ENCODE measurements at regions not wholly inside any gene's neighbourhood (a gene's known extent, or its start where the extent isn't known, plus 50 kb on each side); places are given as distances from the start of the nearest gene placed in this dataset.

DNA sequence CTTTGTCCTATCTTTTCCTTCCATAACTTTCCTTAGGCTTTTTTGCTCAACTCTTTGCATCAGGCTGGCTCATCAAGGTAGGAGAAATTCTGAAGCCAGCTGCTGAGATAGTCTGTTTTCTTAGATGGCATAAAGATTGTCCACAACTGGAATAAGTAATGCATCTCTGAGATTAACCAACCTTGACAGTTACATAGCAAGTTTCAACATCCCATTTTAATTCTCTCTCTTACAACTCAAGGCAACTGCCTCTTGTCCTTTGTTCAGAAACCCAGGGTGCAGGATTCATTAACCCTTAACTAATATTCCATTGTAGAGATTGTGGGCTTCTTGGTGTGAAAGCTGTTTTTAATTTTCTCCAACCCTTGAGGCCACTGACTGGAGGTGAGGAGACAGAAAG is 239.2 kb downstream of the LACC1 start:
- in situ Hi-C loops (cut with HindIII; ENCODE audit: low sequenced_read_pairs) = no loop called here
- DNase-seq (ENCODE audit: low read depth, low spot score) = no peak
- no peak overlapping the region for H3K4me3 ChIP-seq (ENCODE audit: low read depth, low read length)
- TF ChIP-seq, protein P1, sequence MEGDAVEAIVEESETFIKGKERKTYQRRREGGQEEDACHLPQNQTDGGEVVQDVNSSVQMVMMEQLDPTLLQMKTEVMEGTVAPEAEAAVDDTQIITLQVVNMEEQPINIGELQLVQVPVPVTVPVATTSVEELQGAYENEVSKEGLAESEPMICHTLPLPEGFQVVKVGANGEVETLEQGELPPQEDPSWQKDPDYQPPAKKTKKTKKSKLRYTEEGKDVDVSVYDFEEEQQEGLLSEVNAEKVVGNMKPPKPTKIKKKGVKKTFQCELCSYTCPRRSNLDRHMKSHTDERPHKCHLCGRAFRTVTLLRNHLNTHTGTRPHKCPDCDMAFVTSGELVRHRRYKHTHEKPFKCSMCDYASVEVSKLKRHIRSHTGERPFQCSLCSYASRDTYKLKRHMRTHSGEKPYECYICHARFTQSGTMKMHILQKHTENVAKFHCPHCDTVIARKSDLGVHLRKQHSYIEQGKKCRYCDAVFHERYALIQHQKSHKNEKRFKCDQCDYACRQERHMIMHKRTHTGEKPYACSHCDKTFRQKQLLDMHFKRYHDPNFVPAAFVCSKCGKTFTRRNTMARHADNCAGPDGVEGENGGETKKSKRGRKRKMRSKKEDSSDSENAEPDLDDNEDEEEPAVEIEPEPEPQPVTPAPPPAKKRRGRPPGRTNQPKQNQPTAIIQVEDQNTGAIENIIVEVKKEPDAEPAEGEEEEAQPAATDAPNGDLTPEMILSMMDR (IDR thresholded peaks at IDR 0.05; ENCODE audit: low read depth, low read length) = no peak

DNA sequence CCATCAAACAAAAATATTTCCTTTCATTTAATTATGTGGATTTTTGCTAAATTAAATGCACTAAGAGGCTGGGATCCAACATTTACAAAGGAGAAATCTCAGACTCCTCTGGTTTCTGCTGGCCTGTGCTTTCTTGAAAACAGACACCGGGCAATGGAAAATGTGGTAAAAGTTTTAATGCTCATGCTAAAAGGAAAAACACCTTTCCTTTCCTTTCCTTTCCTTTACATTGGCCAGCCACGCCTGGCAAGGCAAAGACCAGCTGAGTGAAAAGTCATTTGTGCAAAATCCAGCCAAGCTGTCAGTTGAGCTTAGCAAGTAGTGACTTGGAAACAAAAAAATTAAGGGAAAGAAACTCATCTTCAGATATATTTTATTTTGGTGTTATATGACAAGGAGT is 240.3 kb downstream of the LACC1 start:
- H3K4me3 ChIP-seq (ENCODE audit: low read depth, low read length) = no peak overlapping the region
- in situ Hi-C loops (cut with HindIII; ENCODE audit: low sequenced_read_pairs) = no loop called here
- TF ChIP-seq, protein P1 (IDR thresholded peaks at IDR 0.05; ENCODE audit: low read depth, low read length) = no peak
- DNase-seq (ENCODE audit: low read depth, low spot score) = no peak

DNA sequence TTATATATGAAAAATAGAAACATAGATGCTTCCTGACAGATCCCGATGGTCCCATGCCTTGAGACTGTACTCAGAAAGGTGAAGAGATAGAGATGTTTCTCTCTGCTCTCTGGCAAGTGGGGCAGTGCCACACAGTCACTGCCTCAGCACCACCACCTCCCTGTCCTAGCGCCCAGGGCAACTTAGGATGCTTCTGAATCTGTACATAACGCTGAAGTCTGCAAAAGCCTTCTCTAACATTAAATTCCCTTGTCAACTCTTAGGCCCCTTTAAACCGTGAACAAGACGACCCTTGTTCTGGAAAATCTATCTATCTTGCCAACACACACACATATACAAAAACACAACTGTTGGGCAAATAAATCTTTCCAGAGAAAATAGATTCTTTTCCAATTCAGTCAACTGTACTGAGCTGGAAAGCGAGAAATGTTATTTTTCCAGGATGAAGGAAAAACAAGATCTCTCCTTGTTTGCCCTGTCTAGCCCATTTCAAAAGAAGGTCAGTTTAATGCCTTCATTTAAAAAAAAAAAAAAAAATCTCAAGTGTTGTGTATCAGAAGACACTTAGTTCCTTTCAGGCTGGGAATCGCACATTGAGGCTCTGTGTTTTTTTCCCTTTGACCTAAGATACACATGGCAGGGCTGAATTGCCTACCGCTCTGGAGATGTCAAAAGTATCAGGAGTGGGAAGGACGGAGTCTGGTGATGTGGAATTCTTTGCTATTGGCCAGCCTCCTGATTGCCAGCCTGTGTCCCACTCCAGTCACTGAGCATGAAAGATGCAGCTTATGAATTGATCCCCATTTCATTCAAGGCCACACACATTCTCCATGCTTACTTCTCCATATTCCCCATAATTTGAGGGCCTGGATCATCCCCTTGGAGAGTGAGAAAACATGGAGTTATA is 241.4 kb downstream of the LACC1 start:
- in situ Hi-C loops (cut with HindIII; ENCODE audit: low sequenced_read_pairs) = no loop called here
- no peak overlapping the region for H3K4me3 ChIP-seq (ENCODE audit: low read depth, low read length)
- no peak for DNase-seq (ENCODE audit: low read depth, low spot score)
- TF ChIP-seq, protein P1 (IDR thresholded peaks at IDR 0.05; ENCODE audit: low read depth, low read length) = no peak

DNA sequence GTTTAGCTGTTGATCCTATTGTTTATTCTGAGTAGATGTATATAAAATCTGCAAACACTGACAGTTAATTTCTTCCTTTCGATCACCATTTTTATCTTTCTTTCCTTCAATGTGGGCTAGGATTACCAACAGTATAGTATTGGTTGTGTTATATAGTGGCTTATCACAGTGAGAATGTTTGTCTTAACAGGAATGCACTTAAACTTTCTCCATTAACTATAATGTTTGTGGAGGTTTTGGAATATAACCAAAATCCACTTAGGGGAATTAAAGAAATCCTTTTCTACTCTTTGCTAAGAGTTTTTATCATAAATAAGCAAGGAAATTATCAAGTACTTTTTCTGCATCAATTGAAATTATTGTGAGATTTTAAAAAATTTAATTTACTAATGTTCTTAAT is 244.6 kb downstream of the LACC1 start:
- H3K4me3 ChIP-seq (ENCODE audit: low read depth, low read length) = no peak overlapping the region
- TF ChIP-seq, protein P1 (IDR thresholded peaks at IDR 0.05; ENCODE audit: low read depth, low read length) = no peak
- in situ Hi-C loops (cut with HindIII; ENCODE audit: low sequenced_read_pairs) = no loop called here
- no peak for DNase-seq (ENCODE audit: low read depth, low spot score)

DNA sequence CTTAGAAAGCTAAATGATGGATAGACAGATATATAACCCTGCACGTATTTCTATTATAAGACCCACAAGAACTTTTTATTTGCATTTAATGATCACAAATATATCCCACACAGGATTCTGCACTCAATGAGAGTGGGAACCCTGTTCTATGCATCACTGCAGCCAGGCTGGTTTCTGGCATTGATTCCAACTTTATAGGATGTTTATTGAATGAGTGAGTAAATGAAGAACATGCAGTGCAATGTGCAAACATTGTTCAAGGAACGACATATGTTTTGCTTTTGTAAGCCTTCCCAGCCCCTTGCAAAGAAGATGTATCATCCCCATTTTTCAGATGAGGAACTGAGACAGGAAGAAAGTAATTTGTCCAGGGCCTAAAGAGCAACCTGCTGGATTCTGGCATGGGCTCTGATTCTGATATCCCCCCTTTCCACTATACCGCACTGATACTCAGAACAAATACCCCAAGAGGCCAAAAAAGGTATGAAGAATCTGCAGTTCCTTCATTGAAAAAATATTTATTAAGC is 246.3 kb downstream of the LACC1 start:
- TF ChIP-seq, protein P1 (IDR thresholded peaks at IDR 0.05; ENCODE audit: low read depth, low read length) = no peak
- in situ Hi-C loops (cut with HindIII; ENCODE audit: low sequenced_read_pairs) = no loop called here
- peak; percentile 45 for DNase-seq (ENCODE audit: low read depth, low spot score)
- H3K4me3 ChIP-seq (ENCODE audit: low read depth, low read length) = no peak overlapping the region

DNA sequence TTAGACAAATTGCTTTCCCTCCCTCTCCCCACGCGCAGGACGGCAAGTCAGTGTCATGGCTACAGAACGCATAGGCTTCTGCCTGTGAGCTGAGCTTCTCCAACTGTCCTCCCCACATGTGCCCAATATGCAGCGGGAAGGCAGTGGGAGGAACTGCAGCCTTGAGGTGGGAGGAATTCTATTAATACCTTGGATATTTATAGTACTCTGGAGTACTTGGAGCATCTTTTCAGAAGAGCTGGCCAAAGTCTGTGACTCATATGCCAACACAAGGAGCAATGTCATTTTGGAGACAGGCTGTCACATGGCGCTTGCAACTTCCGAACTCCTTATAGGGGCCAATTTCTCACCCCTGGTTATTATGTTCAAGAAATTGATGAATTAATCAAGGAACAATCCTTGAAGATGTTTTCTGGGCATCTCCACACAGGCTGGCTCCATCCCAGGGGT is 245.0 kb upstream of the SERP2 start:
- TF ChIP-seq, protein P1 (IDR thresholded peaks at IDR 0.05; ENCODE audit: low read depth, low read length) = no peak
- in situ Hi-C loops (cut with HindIII; ENCODE audit: low sequenced_read_pairs) = no loop called here
- no peak overlapping the region for H3K4me3 ChIP-seq (ENCODE audit: low read depth, low read length)
- DNase-seq (ENCODE audit: low read depth, low spot score) = no peak

Measured in astrocyte of the spinal cord (primary cell).